ENCODE measurements at regions not wholly inside any gene's neighbourhood (a gene's known extent, or its start where the extent isn't known, plus 50 kb on each side); places are given as distances from the start of the nearest gene placed in this dataset.

- no peak for DNase-seq
Observed at GRCh38 chr13:103788061-103788652, 721.9 kb upstream of the SLC10A2 start.

GRCh38 chr13:103772576-103772975 lies 706.4 kb upstream of the SLC10A2 start:
- DNase-seq, result no peak

- DNase-seq, result no peak
Observed at GRCh38 chr13:103762523-103762922, 696.3 kb upstream of the SLC10A2 start.

GRCh38 chr13:103759361-103759760 lies 693.1 kb upstream of the SLC10A2 start:
- DNase-seq, result no peak

- no peak for DNase-seq
Observed at GRCh38 chr13:103758222-103758621, 692.0 kb upstream of the SLC10A2 start.

GRCh38 chr13:103757361-103757760 lies 691.1 kb upstream of the SLC10A2 start:
- no peak for DNase-seq

GRCh38 chr13:103754783-103755182 lies 688.6 kb upstream of the SLC10A2 start:
- no peak for DNase-seq

GRCh38 chr13:103734837-103735236 lies 668.6 kb upstream of the SLC10A2 start:
- no peak for DNase-seq

- DNase-seq, result no peak
Observed at GRCh38 chr13:103731959-103732358, 665.7 kb upstream of the SLC10A2 start.

- no peak for DNase-seq
Observed at GRCh38 chr13:103730407-103730806, 664.2 kb upstream of the SLC10A2 start.

- no peak for DNase-seq
Observed at GRCh38 chr13:103726808-103727207, 660.6 kb upstream of the SLC10A2 start.

- DNase-seq, result no peak
Observed at GRCh38 chr13:103716718-103717117, 650.5 kb upstream of the SLC10A2 start.

- DNase-seq, result no peak
Observed at GRCh38 chr13:103715335-103715734, 649.1 kb upstream of the SLC10A2 start.

GRCh38 chr13:103703246-103703645 lies 637.0 kb upstream of the SLC10A2 start:
- DNase-seq, result no peak

GRCh38 chr13:103698000-103698399 lies 631.8 kb upstream of the SLC10A2 start:
- no peak for DNase-seq

GRCh38 chr13:103695320-103695719 lies 629.1 kb upstream of the SLC10A2 start:
- DNase-seq, result no peak

GRCh38 chr13:103694471-103694870 lies 628.3 kb upstream of the SLC10A2 start:
- no peak for DNase-seq

GRCh38 chr13:103694033-103694432 lies 627.8 kb upstream of the SLC10A2 start:
- no peak for DNase-seq

GRCh38 chr13:103692442-103692841 lies 626.2 kb upstream of the SLC10A2 start:
- no peak for DNase-seq

GRCh38 chr13:103676329-103676728 lies 610.1 kb upstream of the SLC10A2 start:
- DNase-seq, result no peak

GRCh38 chr13:103671547-103671946 lies 605.3 kb upstream of the SLC10A2 start:
- no peak for DNase-seq

GRCh38 chr13:103663996-103664395 lies 597.8 kb upstream of the SLC10A2 start:
- DNase-seq, result no peak

- DNase-seq, result no peak
Observed at GRCh38 chr13:103656311-103656710, 590.1 kb upstream of the SLC10A2 start.

- no peak for DNase-seq
Observed at GRCh38 chr13:103640606-103641005, 574.4 kb upstream of the SLC10A2 start.

- DNase-seq, result no peak
Observed at GRCh38 chr13:103639326-103639725, 573.1 kb upstream of the SLC10A2 start.

GRCh38 chr13:103638706-103639105 lies 572.5 kb upstream of the SLC10A2 start:
- no peak for DNase-seq

Data from CD4-positive, alpha-beta T cell treated with Interleukin-6 for 4 hours (primary cell).